ENCODE measurements at regions not wholly inside any gene's neighbourhood (a gene's known extent, or its start where the extent isn't known, plus 50 kb on each side); places are given as distances from the start of the nearest gene placed in this dataset.

GRCh38 chr2:225340923-225341322 is 58.6 kb upstream of the NYAP2 start:
- Histone ChIP-seq H3K4me3 (ENCODE audit: low read length) (no peak overlapping the region), H3K4me1 (ENCODE audit: low read length) (peaks cover 4% of the 10 kb centered on the region; the same call in 1 of the 2 replicates), H3K79me2 (ENCODE audit: low read length) (no peaks in the 10 kb centered on the region), H4K20me1 (ENCODE audit: insufficient read depth, low read length) (no peaks in the 10 kb centered on the region), H3K9ac (ENCODE audit: low read length) (no peak overlapping the region), H3K27me3 (ENCODE audit: low read depth, low read length) (no peaks in the 10 kb centered on the region), H3K36me3 (replicated peaks; ENCODE audit: low read depth, low read length) (no peaks in the 10 kb centered on the region), H3K27ac (ENCODE audit: low read length) (no peak overlapping the region), H3K9me3 (ENCODE audit: insufficient read depth, low read length) (no peaks in the 10 kb centered on the region), H2AFZ (ENCODE audit: low read depth, low read length) (no peak overlapping the region), H3K4me2 (ENCODE audit: low read length) (no peak overlapping the region)
- no peak for TF ChIP-seq CTCF (IDR thresholded peaks at IDR 0.05; ENCODE audit: low read depth, low read length)

GRCh38 chr2:225337183-225337582 is 62.3 kb upstream of the NYAP2 start:
- no peak for TF ChIP-seq EZH2phosphoT487 (IDR thresholded peaks at IDR 0.05; ENCODE audit: low read depth)
- TF ChIP-seq CTCF (IDR thresholded peaks at IDR 0.05; ENCODE audit: low read depth, low read length) = no peak
- no peak overlapping the region for H3K9ac ChIP-seq (ENCODE audit: low read length)
- H4K20me1 ChIP-seq (ENCODE audit: insufficient read depth, low read length) = no peaks in the 10 kb centered on the region
- H3K36me3 ChIP-seq (replicated peaks; ENCODE audit: low read depth, low read length) = no peaks in the 10 kb centered on the region
- peaks cover 4% of the 10 kb centered on the region; the same call in 1 of the 2 replicates for H3K4me1 ChIP-seq (ENCODE audit: low read length)
- H3K4me2 ChIP-seq (ENCODE audit: low read length) = no peak overlapping the region
- H3K27ac ChIP-seq (ENCODE audit: low read length) = no peak overlapping the region
- H3K79me2 ChIP-seq (ENCODE audit: low read length) = no peaks in the 10 kb centered on the region
- H3K27me3 ChIP-seq (ENCODE audit: low read depth, low read length) = no peaks in the 10 kb centered on the region
- H3K9me3 ChIP-seq (ENCODE audit: insufficient read depth, low read length) = no peaks in the 10 kb centered on the region
- no peak overlapping the region for H2AFZ ChIP-seq (ENCODE audit: low read depth, low read length)
- no peak overlapping the region for H3K4me3 ChIP-seq (ENCODE audit: low read length)

GRCh38 chr2:225334514-225334913 is 65.0 kb upstream of the NYAP2 start:
- H3K4me2 ChIP-seq (ENCODE audit: low read length) = no peak overlapping the region
- no peak overlapping the region for H2AFZ ChIP-seq (ENCODE audit: low read depth, low read length)
- H3K4me3 ChIP-seq (ENCODE audit: low read length) = no peak overlapping the region
- no peaks in the 10 kb centered on the region for H3K9me3 ChIP-seq (ENCODE audit: insufficient read depth, low read length)
- no peak overlapping the region for H3K27ac ChIP-seq (ENCODE audit: low read length)
- H3K79me2 ChIP-seq (ENCODE audit: low read length) = no peaks in the 10 kb centered on the region
- H3K36me3 ChIP-seq (replicated peaks; ENCODE audit: low read depth, low read length) = no peaks in the 10 kb centered on the region
- no peaks in the 10 kb centered on the region for H4K20me1 ChIP-seq (ENCODE audit: insufficient read depth, low read length)
- H3K27me3 ChIP-seq (ENCODE audit: low read depth, low read length) = no peaks in the 10 kb centered on the region
- TF ChIP-seq CTCF (IDR thresholded peaks at IDR 0.05; ENCODE audit: low read depth, low read length) = no peak
- TF ChIP-seq EZH2phosphoT487 (IDR thresholded peaks at IDR 0.05; ENCODE audit: low read depth) = no peak
- no peaks in the 10 kb centered on the region for H3K4me1 ChIP-seq (ENCODE audit: low read length)
- H3K9ac ChIP-seq (ENCODE audit: low read length) = no peak overlapping the region

- H2AFZ ChIP-seq (ENCODE audit: low read depth, low read length) = no peak overlapping the region
- no peak overlapping the region for H3K4me3 ChIP-seq (ENCODE audit: low read length)
- no peaks in the 10 kb centered on the region for H4K20me1 ChIP-seq (ENCODE audit: insufficient read depth, low read length)
- H3K9me3 ChIP-seq (ENCODE audit: insufficient read depth, low read length) = no peaks in the 10 kb centered on the region
- H3K4me1 ChIP-seq (ENCODE audit: low read length) = no peaks in the 10 kb centered on the region
- no peaks in the 10 kb centered on the region for H3K27me3 ChIP-seq (ENCODE audit: low read depth, low read length)
- H3K79me2 ChIP-seq (ENCODE audit: low read length) = no peaks in the 10 kb centered on the region
- H3K4me2 ChIP-seq (ENCODE audit: low read length) = no peak overlapping the region
- TF ChIP-seq CTCF (IDR thresholded peaks at IDR 0.05; ENCODE audit: low read depth, low read length) (no peak), EZH2phosphoT487 (IDR thresholded peaks at IDR 0.05; ENCODE audit: low read depth) (no peak)
- H3K27ac ChIP-seq (ENCODE audit: low read length) = no peak overlapping the region
- no peak overlapping the region for H3K9ac ChIP-seq (ENCODE audit: low read length)
- no peaks in the 10 kb centered on the region for H3K36me3 ChIP-seq (replicated peaks; ENCODE audit: low read depth, low read length)
These were observed 71.3 kb upstream of the NYAP2 start for GRCh38 chr2:225328192-225328591.

Measured in OCI-LY3 (cell line).